Astrocyte of the spinal cord (primary cell): ENCODE measurements at regions not wholly inside any gene's neighbourhood (a gene's known extent, or its start where the extent isn't known, plus 50 kb on each side); places are given as distances from the start of the nearest gene placed in this dataset.
"Not testable (repeated sequence)": the region's sequence is repeated elsewhere in the genome, so short reads cannot be mapped to it uniquely, and the experiment has no call there.

ENCODE experiments used
- DNase-seq: peaks from one replicate; pipeline ENCODE4 v3.0.0; 2011; ENCODE audit warnings: low read depth, low spot score
- H3K4me3 ChIP-seq: 2 replicates; pipeline ENCODE4 v1.5.1; 2011; ENCODE audit warnings: low read depth, mild to moderate bottlenecking, low read length, moderate library complexity
- in situ Hi-C: cut with HindIII; loops from 2 replicates; pipeline ENCODE4 v1.10.0; 2017; ENCODE audit warnings: low sequenced_read_pairs
- TF ChIP-seq, protein P1 (sequence below): IDR thresholded peaks from 2 replicates; pipeline ENCODE4 v1.5.1; 2012; ENCODE audit warnings: low read depth, mild to moderate bottlenecking, low read length, inconsistent platforms

DNA sequence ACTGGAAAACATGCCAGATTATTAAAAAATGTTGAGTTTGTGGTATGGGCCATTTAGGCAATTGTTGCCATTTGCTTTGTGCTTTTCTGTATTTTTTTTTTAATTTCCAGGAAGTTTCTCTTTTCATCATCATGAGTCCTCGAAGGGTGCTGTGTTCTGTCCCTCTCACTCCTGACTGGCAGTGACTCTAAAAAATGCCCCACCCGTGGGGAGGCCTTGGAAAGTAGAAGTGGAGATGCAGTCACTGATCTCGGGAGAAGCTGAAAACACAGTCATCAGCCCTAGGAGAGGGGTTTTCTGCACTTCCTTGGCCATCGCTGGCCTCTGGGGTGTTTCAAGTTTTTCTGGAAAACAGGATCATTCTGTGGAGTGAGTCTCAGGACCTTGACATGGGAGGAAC is 98.5 kb upstream of the GRK3 start:
- DNase-seq = no peak
- in situ Hi-C loops = no loop called here
- no peak overlapping the region for H3K4me3 ChIP-seq
- TF ChIP-seq, protein P1, sequence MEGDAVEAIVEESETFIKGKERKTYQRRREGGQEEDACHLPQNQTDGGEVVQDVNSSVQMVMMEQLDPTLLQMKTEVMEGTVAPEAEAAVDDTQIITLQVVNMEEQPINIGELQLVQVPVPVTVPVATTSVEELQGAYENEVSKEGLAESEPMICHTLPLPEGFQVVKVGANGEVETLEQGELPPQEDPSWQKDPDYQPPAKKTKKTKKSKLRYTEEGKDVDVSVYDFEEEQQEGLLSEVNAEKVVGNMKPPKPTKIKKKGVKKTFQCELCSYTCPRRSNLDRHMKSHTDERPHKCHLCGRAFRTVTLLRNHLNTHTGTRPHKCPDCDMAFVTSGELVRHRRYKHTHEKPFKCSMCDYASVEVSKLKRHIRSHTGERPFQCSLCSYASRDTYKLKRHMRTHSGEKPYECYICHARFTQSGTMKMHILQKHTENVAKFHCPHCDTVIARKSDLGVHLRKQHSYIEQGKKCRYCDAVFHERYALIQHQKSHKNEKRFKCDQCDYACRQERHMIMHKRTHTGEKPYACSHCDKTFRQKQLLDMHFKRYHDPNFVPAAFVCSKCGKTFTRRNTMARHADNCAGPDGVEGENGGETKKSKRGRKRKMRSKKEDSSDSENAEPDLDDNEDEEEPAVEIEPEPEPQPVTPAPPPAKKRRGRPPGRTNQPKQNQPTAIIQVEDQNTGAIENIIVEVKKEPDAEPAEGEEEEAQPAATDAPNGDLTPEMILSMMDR = no peak

DNA sequence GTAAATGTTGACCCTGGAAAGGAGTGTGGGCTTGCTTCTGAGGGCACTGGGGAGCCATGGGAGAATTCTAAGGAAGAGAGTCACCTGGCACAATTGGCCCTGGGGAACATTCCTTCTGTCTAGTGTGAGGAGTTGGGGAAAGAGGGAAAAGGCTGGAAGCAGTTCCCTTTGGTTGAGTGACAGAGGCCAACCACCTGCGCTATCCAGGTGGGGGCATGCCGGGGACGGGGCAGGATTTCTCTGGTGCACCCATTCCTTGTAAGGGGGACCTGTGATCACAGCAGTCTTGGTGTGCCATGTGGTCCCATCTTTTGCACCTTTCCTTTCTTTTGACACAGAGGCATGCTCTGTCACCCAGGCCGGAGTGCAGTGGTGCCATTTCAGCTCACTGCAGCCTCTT is 92.1 kb upstream of the GRK3 start:
- TF ChIP-seq, protein P1 = no peak
- H3K4me3 ChIP-seq = no peak overlapping the region
- in situ Hi-C loops = no loop called here
- DNase-seq = no peak

DNA sequence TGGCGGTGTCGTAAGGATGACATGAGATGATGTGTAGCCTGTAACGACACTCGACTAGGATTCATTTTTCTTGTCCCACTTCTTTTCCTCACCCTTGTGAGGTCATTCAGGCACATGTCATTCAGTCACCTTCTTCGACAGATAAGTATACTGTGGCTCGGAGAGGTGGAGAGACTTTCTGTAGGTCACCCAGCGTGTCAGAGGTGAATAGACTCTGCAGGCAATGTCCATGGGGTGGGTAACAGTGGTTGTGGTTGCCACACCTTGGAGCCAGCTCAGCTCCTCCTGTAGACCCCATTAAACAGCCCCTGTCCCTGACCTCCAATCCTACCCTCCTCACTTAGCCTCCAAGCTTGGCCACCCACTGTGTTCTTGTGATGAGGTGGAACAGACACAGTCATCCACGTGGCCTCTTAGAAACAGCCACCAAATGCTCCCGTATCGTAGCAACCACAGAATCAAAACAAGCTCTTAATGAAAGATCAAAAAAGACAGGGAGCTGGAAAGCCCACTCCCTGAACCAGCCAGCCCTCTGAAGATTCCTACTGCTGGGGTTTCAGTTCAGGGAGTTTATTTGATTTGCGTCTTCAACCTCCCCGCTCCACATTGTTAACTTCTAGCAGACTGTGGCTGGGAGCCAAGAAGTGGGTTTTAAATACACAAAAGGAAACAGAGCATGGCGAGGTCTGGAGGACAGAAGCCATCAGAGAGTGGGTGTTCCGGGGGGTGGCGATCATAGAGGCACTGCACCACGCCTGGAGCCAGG is 89.0 kb upstream of the GRK3 start:
- DNase-seq = peak; percentile 80
- H3K4me3 ChIP-seq = no peak overlapping the region
- TF ChIP-seq, protein P1 = no peak
- in situ Hi-C loops = no loop called here

DNA sequence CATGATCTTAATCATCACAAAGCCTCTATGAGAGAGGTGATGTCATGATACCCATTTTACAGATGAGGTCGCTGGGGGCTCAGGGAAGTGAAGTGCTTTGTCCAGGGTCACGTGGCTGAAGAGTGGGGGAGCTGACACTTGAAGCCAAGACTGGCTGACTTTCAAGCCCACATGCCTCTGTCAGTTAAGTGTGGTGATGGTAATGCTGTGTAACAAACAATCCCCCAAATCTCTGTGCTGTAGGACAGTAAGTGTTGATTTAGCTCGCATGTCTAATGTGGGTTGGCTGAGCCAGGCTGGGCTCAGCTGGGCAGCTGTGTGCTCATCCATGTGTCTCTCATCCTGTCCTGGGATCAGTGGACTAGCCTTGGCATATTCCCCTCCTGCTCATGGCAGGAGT is 87.1 kb upstream of the GRK3 start:
- in situ Hi-C loops = no loop called here
- TF ChIP-seq, protein P1 = no peak
- no peak for DNase-seq
- H3K4me3 ChIP-seq = no peak overlapping the region

DNA sequence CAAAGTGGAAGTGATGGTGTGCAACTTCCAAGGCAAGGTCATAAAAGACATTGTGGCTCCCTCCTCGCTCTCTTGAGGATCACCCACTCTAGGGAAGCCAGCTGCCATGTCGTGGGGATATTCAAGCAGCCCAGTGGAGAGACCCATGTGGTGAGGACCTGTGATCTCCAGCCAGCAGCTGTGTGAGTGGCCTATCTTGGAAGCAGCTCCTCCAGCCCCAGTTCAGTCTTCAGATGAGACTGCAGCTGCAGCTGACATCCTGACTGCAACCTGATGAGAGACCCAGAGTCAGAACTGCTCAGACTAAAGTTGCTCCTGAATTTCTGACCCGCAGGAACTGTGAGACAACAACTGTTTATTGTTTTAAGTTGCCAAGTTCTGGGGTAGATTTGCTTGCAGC is 86.4 kb upstream of the GRK3 start:
- in situ Hi-C loops = no loop called here
- no peak overlapping the region for H3K4me3 ChIP-seq
- TF ChIP-seq, protein P1 = no peak
- DNase-seq = no peak

DNA sequence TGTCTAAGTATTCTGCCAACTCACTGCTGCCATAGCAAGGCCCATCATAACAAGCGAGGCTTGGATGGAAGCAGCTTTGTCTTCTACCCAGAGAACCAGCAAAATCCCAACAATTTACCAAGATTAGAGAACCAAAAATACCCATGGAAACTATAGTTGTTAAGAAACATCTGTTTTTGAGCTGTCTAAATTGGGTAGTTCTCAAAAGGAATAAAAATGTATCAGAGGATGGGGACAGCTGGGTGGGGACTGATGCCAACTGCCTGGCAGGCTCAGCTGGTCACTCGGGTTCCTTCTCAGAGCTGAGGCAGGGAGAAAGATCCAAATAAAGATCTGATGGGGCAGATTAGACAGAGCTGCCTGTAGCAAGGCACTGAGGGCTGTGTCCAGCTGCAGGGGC is 85.9 kb upstream of the GRK3 start:
- in situ Hi-C loops = no loop called here
- no peak for DNase-seq
- TF ChIP-seq, protein P1 = no peak
- no peak overlapping the region for H3K4me3 ChIP-seq

DNA sequence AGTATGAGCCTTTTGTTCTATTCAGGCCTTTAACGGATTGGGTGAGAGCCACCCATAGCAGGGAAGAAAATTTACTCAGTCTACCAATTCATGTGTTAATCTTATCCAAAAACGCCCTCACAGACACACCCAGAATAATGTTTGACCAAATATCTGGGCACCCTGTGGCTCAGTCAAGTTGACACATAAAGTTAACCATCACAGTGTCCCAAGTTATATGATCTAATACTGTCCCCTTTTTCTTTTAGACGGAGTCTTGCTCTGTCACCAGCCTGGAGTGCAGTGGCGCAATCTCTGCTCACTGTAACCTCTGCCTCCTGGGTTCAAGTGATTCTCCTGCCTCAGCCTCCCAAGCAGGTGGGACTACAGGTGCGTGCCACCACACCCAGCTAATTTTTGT is 83.6 kb upstream of the GRK3 start:
- DNase-seq, in situ Hi-C loops, H3K4me3 ChIP-seq: not testable (repeated sequence)
